Activated CD4-positive, alpha-beta T cell treated with anti-CD3 and anti-CD28 coated beads, Interleukin-2, Interleukin-4, amounts not matched to agents 100 ng/mL and 50 ng/mL, durations not matched to agents 16 hours and 8 hours (primary cell): ENCODE measurements at regions not wholly inside any gene's neighbourhood (a gene's known extent, or its start where the extent isn't known, plus 50 kb on each side); places are given as distances from the start of the nearest gene placed in this dataset.
"Not testable (repeated sequence)": the region's sequence is repeated elsewhere in the genome, so short reads cannot be mapped to it uniquely, and the experiment has no call there.

Source experiments
- DNase-seq: peaks from one replicate; pipeline ENCODE4 v3.0.0-alpha.2; 2020; ENCODE audit warnings: low spot score

DNA sequence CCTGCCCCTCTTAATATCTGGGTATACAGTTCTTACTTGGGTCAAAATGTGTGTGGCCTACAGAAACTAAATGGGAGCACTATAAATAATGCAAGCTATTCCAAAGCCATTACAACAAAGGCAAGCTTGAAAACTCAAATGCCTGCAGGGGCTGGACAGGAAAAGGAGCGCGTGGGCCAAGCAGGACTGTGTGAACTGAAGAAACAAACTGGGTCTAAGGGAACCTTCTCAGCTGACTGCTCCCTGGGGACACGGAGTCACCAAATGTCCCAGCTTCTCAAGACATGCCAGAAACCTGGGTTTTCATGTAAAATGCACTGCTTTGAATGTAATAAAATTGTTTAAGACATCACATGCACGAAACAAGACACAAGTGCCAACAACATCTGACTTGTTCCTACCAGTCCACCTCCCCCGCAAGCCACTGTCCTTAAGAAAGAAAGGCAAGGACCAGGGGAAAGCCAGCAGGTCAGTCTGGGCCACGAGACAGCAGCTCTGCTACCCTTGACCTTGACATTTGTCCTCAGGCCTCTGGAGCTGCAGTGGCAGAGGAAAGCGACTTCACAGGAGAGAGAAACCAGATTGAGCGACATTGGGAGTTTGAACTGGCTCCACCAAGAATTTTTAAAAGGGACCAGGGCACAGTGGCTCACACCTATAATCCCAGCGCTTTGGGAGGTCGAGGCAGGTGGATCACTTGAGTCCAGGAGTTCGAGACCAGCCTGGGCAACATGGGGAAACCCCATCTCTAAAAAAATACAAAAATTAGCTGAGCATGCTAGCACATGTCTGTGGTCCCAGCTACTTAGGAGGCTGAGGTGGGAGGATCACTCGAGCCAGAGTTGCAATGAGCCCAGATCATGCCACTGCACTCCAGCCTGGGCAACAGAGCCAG, 89.7 kb upstream of the SH3BP4 start:
- DNase-seq, result no peak

DNA sequence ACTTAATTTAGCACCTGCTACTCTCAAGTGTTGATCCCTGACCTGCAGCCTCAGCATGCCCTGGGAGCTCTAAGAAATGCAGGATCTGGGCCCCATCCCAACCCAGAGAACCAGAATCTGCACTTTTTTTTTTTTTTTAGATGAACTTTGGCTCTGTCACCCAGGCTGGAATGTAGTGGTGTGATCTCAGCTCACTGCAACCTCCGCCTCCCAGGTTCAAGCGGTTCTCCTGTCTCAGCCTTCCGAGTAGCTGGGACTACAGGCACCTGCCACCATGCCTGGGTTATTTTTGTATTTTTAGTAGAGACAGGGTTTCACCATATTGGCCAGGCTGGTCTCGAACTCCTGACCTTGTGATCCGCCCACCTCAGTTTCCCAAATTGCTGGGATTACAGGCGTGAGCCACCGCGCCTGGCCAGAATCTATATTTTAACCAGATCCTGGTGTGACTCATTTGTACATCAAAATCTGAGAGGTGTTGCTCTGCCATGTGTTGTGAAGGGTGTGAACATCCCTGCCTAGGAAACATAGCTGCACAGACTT, 92.4 kb upstream of the SH3BP4 start:
- not testable (repeated sequence) for DNase-seq

DNA sequence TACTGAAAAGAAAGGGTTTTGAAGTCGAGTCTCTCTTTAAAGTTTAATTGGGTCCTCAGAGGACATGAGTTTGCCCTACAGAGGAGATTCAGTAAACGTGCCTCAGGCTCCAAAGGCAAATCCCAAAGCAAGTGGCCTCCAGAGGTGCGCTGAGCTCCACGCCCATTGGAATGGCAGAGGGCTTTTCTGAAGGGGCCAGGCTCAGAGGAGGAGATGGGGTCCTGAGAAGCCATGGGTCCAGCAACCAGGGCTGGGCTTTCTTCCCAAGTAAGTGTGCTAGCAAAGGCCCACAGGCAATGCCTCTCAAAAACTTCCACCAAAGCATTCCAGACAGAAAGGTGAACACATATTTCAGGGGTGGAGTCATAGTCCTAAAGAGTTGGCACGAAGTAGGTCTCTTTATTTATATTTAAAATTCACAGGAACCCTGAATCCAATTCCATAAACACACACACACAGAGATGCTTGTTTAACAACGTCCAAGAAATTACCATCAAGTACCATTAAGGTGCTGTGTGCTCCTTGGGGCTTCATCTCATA, 93.0 kb upstream of the SH3BP4 start:
- DNase-seq, result no peak

DNA sequence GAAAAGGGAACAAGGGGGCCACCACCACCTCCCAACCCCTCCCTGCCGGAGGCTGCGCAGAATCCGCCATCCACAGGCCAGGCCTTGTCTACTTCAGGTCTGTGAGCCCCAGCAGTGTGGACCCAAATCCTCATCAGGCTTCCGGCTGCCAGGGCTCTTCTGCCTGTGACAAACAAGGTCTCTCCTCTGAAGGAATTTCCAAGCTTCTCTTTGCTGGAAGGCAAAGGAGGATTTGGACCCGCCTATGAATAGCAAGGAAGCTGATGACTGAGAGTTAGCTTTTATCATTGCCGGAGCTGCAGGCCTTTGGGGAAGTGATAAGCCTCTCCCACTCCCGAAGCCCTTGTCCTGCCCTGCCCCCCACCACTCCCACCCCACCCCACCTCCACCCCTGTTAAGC, 93.7 kb upstream of the SH3BP4 start:
- DNase-seq, result no peak

DNA sequence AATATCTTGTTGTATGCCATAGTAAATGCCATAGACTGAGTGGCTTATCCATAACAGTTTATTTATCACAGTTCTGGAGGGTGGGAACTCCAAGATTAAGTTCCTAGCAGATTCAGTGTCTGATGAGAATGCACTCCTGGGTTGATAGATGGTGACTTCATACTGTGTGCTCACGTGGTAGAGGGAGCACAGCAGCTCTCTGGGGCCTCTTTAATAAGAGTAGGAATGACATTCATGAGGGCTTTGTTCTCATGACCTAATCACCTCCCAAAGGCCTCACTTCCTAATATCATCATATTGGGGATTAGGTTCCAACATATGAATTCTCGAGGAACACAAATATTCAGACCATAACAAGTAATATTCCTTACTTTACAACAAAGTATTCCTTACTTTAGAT, 98.1 kb upstream of the SH3BP4 start:
- no peak for DNase-seq

DNA sequence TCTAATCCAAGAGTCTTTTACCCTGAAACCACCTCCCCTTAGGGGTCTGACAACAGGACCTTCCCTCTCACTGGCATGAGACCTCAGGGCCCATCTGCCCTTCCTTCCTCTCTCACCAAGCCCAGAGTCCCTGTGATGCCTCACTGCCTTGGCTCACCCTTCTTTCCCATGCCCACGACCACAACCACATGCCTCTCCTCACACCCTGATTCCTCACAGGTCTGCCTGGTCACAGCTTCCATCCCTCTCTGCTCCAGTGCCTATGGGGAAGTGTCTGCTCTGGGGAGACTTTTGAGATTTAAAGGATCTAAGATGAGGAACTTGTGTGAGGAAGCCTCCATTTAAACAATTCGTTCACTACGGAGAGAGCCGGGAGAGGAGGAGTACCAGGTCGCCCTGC, 98.9 kb upstream of the SH3BP4 start:
- DNase-seq, result no peak

DNA sequence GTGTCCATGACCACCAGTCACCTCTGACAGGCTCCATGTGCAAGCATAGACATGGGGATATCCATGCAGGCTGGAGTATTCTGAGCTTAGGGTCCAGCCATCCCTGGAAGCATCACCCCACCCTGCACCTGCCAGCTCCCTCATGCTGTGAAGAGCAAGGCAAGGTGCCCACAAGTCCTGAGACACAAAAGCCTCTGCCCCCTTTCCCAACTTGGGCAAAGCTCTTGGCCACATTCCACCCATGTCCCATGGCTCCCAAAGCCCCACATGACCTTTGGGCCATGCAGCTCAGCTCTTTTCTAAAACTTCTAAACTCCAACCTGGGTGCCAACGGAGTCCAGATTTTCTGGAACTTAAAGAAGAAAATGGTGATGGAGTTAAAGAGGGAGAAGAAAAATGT, 99.8 kb upstream of the SH3BP4 start:
- DNase-seq, result no peak

DNA sequence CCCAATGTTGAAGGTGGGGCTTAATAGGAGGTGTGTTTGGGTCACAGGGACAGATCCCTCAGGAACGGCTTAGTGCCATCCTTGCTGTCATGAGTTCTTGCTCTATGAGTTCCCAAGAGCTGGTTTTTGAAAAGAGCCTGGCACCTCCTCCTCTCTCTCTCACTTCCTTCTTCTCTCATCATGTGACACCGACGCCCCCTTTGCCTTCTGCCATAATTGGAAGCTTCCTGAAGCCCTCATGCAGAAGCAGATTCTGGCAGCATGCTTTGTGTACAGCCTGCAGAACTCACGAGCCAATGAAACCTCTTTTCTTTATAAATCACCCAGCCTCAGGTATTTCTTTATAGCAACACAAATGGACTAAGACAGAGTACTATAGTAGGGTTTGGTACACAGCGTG, 100.4 kb upstream of the SH3BP4 start:
- no peak for DNase-seq

DNA sequence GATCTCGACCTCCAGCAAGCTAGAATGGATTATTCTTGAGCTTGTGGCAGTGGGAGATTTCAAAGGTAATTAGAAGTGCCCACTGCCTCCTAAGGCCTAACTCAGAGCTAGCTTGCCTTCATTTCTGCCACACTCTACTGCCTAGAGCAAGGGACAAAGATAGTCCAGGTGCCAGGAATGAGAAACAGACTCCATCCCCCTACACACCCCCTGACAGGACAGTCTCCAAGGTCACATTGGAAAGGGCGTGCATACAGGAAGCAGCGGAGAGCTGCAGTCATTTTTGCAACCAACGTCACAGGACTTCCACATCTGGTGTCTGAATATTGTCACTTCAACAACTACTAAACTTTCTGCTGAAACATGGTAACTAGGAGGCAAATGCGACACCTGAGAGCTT, 101.0 kb upstream of the SH3BP4 start:
- no peak for DNase-seq

DNA sequence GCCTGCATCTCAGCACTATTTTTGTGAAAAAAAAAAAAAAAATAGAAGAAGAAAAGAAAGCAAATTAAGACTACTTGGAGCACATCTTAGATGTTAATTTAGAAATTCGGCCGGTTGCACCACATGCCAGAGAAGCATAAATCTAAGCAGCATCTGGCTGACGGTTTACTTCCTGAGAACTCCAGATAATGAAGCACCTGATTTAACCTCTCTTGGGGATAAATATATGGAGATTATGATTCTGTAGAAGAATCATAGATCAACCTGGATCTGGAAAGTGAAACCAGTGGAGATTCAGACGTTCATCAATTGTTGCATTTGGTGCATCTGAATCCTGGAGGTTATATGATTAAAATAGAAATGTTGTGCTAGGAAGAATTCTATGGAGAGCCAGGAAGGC, 102.1 kb upstream of the SH3BP4 start:
- no peak for DNase-seq

DNA sequence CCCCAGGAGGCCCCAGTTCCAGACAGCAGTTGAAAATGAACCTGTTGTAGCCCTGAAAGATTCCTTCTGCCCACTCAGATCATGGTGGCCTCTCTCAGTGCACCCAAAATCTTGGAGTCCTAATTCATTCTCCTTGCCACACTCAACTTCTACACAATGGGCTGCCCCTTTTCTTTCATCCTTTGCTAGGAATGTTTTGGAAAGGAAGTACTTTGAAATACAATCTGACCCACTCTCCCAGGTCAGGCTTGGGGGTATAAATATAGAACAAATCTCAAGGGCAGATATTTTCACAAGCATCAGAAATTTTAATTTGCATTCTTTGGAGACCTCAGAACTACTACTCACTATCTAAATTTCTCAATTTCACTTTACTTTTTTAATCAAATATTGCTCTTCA, 103.2 kb upstream of the SH3BP4 start:
- DNase-seq, result no peak

DNA sequence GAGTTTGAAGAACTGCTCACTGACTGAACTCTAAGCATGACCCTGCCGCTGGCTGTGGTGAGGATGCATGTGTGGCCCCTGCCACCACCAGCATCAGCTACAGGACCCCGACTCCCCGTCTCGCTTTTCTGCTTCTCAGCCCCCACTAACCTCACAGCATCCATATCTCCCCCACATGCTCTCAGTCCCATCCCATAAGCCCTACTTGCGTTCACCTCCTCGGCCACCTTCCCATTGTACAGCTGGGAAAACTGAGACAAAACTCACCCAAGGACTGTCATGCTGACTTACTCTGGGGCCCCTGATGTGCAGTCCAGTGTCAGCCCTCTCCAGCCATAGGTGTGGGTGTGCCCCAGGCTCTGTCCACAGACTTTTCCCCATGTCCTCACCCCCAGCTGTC, 104.2 kb upstream of the SH3BP4 start:
- DNase-seq, result no peak

DNA sequence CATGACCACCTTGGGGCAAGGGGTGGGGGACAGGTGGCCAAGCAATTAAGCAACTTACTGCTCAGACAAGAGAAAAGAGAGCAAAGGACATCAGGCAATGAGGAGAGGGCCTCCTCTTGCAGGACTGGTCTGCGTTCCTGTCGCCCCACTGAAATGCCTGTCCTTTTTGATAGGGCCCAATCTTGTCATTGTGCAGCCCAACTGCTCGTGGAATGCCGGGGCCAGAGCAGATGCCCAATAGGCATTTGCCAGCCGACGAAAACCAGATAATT, 104.5 kb upstream of the SH3BP4 start:
- DNase-seq, result no peak

DNA sequence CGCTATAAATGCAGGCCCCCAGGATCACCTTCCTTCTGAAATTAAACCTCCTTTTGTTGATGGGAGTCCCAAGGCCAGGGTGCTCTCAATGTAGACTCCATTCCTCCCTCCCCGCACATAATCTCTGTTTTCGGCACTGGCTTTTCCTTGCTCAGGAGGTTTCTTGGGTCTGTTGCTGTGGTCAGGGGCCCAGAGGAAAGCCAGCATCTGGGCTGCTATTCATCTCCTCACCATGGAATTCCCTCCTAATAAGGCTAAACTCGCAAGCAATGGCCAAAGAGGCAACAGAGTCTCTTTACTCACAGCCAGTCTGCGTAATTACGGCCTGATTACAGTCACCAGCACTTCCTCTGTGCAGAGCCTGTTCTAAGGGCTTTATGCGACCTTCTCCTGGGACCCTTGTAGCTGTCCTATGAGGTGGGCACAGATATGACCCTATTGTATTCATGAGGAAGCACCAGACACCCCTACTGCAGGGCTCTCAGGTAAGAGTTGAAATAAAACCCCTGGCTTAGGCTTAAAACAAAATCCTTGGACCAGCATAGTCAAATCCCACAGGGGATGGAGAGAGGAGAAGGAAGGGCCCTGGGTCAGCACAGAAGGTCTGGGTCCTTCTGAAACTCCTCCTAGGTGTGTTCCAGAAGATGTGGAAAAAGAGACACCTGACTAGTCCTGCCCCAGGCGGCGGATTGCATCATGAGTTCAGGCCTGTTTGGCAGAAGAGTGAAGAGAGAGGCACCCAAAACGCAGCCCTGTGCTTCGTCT, 105.0 kb upstream of the SH3BP4 start:
- no peak for DNase-seq

DNA sequence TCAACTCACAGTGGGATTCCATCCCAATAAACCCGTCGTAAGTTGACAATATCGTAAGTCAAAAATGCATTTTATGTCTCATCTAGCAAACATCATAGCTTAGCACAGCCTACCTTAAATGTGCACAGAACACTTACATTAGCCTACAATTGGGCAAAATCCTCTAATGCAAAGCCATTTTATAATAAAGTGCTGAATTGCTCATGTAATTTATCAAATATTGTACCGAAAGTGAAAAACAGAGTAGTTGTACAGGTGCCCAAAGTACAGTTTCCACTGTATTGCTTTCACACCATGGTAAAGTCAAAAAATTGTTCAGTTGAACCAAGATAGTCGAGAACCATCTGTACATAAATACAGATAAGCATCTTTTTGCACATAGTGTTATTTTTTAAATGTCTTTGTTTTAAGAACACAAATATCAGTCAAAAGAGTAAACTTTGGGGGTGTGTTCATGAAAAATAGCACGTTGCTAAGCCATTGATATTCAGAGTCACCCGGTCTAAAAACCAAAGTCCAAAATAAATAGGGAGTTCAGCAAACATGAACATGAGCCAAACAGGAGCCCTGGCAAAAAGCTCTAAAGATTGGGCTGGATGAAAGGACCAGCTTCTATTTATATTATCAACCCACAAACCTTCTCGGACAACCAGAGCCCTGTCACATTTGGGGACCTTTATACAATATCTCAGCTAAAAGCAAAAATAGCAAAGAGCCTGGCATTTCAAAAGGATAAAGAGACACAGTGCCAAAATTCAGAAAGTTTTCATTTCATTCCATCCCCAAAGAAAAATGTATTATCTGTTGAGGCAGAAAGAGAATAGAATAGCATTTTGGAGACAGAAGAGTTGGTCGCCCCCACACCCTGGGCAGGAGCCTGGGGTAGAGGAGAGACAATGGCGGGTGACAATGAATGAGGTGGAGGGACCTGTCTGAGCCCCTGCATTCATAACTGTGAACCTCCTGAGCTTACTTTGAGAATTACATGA, 105.9 kb upstream of the SH3BP4 start:
- no peak for DNase-seq

DNA sequence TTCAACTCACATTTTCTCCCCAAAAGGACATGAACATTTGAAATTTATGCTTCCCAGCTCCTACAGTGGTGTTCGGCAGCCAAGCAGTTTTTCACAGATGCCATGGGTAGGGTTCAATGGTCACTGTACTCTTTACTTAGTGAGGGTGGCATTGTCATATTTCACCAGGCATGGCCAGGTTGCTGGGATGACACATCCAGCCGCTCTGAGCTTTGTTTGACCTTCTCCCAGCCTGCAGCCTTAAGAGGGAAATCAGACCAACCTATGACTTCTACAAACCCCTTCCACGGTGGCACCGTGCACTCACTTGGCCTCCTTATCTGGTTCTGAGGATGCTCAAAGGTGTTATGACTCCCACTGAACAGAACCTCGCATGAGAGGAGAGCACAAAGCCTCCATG, 108.4 kb upstream of the SH3BP4 start:
- no peak for DNase-seq

DNA sequence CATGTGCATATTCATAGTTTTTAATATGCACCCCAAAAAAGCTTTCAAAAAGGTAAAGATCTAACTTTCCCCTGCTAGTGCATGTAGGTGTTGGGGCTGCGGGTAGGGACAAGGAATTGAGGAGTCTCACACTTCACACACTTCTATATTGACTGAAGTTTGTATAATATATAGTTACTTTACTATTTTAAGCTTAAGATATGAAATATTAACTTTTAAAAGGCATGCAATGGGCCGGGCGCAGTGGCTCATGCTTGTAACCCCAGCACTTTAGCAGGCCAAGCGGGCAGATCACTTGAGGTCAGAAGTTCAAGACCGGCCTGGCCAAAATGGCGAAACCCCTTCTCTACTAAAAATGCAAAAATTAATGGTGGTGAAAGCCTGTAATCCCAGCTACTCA, 109.1 kb upstream of the SH3BP4 start:
- no peak for DNase-seq

DNA sequence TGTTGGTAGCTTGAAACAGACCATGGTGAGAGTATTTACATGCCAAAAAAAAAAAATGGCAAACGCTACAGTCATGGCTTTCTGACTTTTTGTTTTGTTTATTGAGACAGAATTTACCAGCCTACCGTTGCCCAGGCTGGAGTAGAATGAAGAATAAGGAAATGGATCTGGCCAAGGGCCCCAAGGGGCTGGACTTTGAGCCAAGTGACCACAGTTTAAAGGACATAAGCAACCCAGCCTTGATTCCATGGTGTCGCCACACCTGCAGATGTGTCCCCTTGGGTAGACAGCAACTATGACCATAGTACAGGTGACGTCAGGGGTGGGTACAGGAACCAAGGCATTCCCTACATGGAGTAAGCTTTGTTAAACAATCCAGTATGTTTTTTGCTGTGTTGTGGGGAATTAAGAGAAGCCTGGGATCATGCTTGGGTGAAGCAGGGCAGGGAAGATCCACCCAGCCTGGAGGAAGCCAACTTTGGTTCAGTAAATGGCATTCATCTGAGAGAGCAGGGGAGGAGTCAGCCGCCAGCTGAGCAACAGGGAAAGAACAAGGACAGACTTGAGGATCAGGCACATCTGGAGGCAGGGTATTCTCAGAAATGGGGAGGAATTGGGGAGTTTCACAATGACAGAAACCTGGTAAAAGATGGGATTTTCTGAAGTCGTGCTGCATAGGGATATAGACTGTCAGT, 110.3 kb upstream of the SH3BP4 start:
- DNase-seq, result no peak

DNA sequence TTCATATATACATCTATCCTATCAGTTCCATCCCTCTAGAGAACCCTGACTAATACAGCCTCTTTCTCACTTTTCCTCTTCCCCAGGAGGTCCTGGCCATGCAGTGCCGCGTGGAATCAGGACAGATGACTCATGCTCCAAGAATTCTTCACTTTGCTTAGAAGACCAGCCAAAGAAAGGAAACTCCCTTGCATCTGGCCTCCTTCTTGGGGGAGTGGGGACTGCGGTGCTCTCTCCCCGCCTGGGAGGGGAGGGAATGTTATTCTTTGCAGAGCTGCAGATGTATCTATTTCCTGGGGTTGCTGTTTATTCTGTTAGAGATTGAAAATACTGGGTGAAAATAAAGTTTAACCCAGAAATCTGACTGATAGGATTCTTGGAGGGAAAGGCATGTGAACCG, 111.5 kb upstream of the SH3BP4 start:
- DNase-seq, result no peak

DNA sequence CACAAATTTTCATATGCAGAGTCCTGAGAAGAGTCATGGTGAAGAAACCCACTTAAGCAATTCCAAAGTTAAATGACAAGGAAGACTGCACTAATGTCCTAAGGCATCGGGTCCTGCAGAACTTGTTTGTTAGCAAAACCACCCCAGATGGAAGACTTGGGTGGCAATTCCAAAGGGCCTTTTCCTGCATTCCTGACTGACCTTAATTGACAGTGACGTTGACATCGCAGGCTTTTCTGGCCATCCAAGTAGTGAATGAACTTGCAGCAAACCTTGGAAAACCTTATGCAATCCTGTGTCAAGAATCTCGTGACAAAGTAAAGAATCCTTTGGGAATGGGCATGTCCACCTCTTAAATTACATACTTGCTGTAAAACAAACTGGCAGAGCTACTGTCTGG, 112.5 kb upstream of the SH3BP4 start:
- no peak for DNase-seq

DNA sequence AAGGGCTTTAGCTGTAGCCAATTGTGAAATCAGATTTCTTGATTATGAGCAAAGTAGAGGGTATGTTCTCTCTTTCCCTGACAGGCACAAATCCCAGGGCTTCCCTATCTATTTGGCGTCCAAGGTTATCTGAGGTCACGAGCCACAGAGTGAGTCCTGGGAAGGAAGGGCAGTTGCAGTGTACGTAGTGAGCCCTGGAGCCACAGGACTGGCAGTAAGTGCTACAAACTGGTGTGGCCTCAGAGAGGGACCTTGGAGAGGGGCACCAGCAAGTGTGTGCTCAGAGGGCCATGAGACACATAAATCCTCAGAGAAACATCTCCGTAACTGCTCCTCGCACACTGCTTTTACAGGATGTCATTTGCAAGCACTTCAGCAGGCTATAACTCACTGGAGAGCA, 115.5 kb upstream of the SH3BP4 start:
- DNase-seq, result no peak
